HG03575 (cell line): ENCODE measurements at regions not wholly inside any gene's neighbourhood (a gene's known extent, or its start where the extent isn't known, plus 50 kb on each side); places are given as distances from the start of the nearest gene placed in this dataset.
"Not testable (repeated sequence)": the region's sequence is repeated elsewhere in the genome, so short reads cannot be mapped to it uniquely, and the experiment has no call there.

ENCODE experiments used
- ATAC-seq: cut with Tn5 transposase; IDR thresholded peaks from one replicate; pipeline ENCODE4 v1.9.1; 2021; ENCODE audit not compliant: unreplicated experiment, insufficient number of reproducible peaks, low FRiP score; ENCODE audit errors: extremely low read depth

- ATAC-seq: not testable (repeated sequence)
Observed at GRCh38 chr9:41650086-41650485, 461.0 kb upstream of the ZNG1F start.

GRCh38 chr9:41648564-41648963 lies 459.4 kb upstream of the ZNG1F start:
- not testable (repeated sequence) for ATAC-seq

- not testable (repeated sequence) for ATAC-seq
Observed at GRCh38 chr9:41646246-41646645, 457.1 kb upstream of the ZNG1F start.

GRCh38 chr9:41643571-41644279 lies 454.6 kb upstream of the ZNG1F start:
- ATAC-seq: peak; percentile 74

- ATAC-seq: not testable (repeated sequence)
Observed at GRCh38 chr9:41633726-41634125, 444.6 kb upstream of the ZNG1F start.

GRCh38 chr9:41623666-41624065 lies 434.5 kb upstream of the ZNG1F start:
- not testable (repeated sequence) for ATAC-seq

GRCh38 chr9:41619254-41619653 lies 430.1 kb upstream of the ZNG1F start:
- ATAC-seq: not testable (repeated sequence)

GRCh38 chr9:41606961-41607547 lies 417.9 kb upstream of the ZNG1F start:
- ATAC-seq: not testable (repeated sequence)

GRCh38 chr9:41565572-41565971 lies 376.5 kb upstream of the ZNG1F start:
- ATAC-seq: not testable (repeated sequence)
